G401 (cell line): ENCODE measurements at regions not wholly inside any gene's neighbourhood (a gene's known extent, or its start where the extent isn't known, plus 50 kb on each side); places are given as distances from the start of the nearest gene placed in this dataset.

Experiments
- DNase-seq: peaks from one replicate; pipeline ENCODE4 v3.0.0-alpha.2; 2015; ENCODE audit warnings: low spot score
- in situ Hi-C: cut with HindIII; loops from 2 replicates; pipeline ENCODE4 v1.10.0; 2016; ENCODE audit warnings: low sequenced_read_pairs, mixed read lengths

DNA sequence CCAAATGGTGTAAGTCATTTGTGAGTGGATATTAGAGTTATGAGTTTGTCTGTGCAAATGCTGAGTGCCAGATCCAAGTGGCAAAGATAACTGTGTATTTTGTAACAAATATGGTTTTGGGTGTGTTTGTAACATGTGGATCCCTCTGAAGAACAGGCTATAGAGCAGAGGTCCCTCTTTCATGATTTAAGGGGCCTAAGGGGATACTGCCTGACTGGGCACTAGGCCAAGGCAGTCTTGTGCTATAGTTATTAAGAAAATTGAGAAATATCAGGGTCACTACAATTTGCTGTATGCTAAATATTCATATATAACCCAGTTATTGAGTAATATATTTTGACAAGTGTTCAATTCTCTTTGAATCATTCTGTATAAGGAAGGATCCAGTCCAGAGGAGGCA lies 555.6 kb upstream of the RGMA start:
- no peak for DNase-seq
- in situ Hi-C loops, result no loop called here

- in situ Hi-C loops, result no loop called here
- DNase-seq, result no peak
Observed at GRCh38 chr15:93640411-93640962, 551.5 kb upstream of the RGMA start.

GRCh38 chr15:93631958-93632618 lies 543.1 kb upstream of the RGMA start:
- no peak for DNase-seq
- in situ Hi-C loops, result no loop called here

GRCh38 chr15:93619597-93619996 lies 530.6 kb upstream of the RGMA start:
- DNase-seq, result no peak
- in situ Hi-C loops, result no loop called here

DNA sequence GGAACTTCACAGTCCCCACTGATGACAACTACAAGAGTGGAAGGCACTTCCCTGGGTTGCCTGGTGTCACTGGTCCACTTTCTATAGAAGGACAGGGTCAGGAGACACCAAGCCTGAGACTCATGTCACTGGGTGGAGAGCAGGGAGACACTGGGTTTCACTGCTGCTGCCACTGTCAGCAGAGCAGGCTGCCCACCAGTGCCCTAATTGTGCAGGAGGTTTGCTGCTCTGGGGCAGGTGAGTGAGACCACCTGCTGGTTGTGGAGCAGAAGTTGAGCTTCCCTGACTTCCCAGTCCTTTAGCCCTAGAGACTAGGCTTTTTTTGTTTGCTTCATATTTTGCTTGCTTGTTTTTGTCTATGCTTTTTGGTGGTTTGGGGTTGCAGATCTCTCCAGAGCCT lies 528.4 kb upstream of the RGMA start:
- in situ Hi-C loops, result no loop called here
- DNase-seq, result no peak

DNA sequence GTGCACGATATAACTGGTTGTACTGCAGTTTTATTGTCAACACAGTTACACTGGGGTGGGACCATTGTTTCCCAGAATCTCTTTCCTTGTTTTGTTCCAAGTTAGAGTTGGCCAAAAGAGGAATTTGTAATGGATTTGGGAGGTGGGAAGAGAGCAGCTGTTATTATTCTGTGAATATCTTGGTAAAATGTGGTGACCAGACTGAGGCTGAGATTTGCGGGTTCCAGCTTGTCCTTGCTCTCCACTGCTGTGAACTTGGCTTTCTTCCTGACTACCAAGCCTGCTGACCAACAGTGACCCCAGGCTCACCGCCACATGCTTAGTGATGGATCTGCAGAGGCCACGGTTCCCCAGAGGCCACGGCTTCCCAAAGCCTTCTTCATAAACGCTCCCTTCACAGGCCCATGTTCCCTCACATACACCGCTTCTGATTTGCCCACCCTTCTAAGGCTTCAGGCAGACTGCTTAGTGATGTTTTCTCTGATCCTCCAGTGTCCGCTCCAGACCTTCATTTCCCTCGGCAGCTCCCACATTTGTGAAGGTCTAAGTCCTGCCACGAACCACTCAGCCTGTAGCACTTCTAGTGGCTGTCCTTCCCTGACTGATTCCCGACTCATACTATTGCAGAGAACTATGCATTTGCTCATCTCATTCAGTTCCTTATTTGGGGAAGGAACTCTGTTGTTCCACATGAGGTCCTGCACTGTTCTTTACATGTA lies 525.5 kb upstream of the RGMA start:
- DNase-seq, result no peak
- in situ Hi-C loops, result no loop called here

- in situ Hi-C loops, result no loop called here
- no peak for DNase-seq
Observed at GRCh38 chr15:93613386-93613785, 524.4 kb upstream of the RGMA start.

DNA sequence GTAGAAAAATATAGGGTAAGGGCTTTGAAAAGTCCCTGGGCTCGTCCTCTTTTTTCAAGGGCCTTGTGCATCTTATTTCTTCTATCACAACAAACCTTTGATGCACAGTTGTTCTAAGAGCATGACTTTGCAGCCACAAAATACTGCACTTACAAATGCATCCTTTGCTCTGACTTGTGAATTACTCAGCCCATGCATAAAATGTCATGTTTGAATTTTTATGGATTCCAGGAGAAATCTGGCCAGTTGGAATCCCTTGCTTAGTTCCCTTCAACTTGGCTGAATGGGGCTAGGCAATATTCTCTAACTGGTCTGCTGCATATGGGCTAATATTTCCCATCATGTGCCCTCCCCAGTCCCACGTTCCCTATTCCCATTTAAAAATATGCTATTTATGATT lies 523.9 kb upstream of the RGMA start:
- in situ Hi-C loops, result no loop called here
- no peak for DNase-seq

DNA sequence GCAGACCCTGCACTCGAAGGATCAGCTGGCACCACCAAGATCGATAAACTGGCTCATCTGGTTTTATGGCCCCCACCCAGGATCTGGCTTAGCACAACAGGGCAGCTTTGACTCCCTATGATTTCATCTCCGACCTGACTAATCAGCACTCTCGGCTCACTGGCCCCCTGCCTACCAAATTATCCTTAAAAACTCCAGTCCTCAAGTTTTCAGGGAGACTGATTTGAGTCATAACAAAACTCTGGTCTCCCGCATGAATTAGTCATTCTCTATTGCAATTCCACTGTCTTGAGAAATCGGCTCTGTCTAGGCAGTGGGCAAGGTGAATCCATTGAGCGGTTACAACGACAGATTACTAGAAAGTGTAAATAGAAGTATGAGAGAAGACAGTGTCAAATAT lies 521.9 kb upstream of the RGMA start:
- in situ Hi-C loops, result no loop called here

DNA sequence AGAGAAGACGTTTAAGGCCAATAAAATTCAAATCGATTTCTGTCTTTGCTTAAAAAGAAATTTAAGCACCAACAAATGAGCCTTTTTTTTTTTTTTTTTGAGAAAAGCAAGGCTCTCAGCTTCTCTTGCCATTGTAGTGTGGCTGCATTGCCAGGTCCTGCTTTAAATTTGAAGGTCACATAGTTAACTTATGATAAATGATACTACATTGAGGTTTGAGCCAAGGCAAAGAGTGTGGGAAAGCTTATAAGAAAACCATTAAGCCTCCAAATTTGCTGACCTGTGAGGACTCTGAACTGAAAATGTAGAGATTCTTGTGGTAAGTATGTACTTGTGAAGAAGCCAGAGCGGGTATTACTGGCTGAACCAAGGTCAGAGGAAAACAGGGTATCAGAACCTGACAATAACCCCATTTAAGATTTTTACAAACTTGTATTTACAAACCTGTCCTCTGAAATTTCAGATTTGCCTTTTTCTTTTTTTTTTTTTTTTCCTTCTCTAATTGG lies 519.7 kb upstream of the RGMA start:
- DNase-seq, result no peak
- in situ Hi-C loops, result no loop called here

More for the DNA sequence above, 521.9 kb upstream of the RGMA start:
- DNase-seq, result no peak

DNA sequence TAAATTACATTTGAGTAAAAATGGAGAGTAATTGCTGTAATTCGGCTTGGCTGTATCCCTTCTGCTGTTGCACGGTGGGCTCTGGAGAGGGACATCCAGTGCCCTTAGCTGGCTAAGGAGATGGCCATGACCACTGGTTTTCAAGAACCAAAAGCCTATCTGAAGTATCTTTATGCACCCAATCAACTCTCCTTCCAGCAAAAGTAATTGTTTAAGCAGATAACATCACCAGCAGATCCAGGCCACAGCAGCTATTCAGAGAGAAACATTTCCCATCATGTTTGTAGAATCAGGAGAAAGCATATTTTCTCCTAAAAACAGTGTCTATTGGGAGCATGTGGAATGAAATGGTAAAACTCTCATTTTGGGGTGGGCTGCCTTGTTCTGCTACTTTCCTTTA lies 514.5 kb upstream of the RGMA start:
- no peak for DNase-seq

GRCh38 chr15:93587059-93587521 lies 498.1 kb upstream of the RGMA start:
- no peak for DNase-seq
- in situ Hi-C loops, result no loop called here

More for the DNA sequence above, 514.5 kb upstream of the RGMA start:
- in situ Hi-C loops, result no loop called here

DNA sequence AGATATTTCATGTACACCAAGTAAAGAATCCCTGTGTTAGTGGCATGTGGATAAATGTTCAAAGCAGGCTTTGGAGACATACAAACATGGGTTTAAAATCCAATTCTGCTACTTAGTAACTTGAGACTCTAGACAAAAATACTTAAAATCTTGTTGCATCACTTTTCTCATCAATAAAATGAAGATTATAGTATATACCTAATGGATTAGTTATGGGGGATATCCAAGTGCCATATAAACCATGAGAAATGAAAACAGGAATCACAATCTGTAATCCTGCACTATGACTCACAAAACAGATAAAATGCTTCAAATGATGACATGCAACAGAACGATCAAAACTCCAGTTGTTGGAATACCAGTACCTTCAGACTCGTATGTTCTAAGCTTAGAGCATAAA lies 496.0 kb upstream of the RGMA start:
- no peak for DNase-seq
- in situ Hi-C loops, result no loop called here

DNA sequence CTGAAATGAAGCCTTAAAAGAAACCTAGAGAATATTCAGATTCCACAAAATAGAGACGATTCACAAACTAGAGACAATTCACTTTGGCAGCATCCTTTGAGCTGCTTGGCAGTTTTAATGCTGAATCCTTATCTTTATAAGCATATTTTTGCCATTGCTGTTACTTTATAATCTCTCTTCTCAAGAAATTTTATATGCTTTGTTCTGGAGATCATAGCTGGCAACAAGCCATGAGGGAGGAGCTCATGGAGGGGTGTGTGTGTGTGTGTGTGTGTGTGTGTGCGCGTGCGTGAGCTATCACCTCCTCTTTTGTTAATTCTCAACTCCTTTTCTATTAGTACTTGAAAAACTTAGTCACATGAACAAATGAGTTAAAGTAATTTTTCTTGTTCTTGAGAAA lies 495.0 kb upstream of the RGMA start:
- no peak for DNase-seq

GRCh38 chr15:93583552-93583951 lies 494.5 kb upstream of the RGMA start:
- no peak for DNase-seq
- in situ Hi-C loops, result no loop called here

More for the DNA sequence above, 495.0 kb upstream of the RGMA start:
- in situ Hi-C loops, result no loop called here

DNA sequence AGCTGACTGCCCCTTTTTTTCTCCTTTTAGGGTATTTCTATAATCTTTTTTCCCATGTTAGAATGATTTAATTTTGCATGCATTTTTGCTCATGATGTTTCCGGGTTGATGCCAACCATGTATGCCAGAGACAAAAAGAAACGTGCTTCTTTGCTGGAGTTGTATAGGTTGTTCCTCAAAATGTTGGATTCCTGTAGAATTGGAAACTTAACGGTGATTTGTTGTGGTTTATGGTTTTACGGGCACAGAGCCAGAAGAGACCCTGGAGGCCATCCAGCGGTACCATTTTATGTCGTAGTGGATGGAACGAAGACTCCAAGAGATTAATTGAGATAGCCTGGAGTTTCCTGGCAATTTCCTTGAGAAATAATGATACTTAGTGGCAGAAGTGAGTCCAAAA lies 481.5 kb upstream of the RGMA start:
- DNase-seq, result no peak
- in situ Hi-C loops, result no loop called here

- DNase-seq, result no peak
- in situ Hi-C loops, result no loop called here
Observed at GRCh38 chr15:93566762-93567161, 477.8 kb upstream of the RGMA start.

GRCh38 chr15:93565201-93565600 lies 476.2 kb upstream of the RGMA start:
- in situ Hi-C loops, result no loop called here
- no peak for DNase-seq

- DNase-seq, result no peak
- in situ Hi-C loops, result no loop called here
Observed at GRCh38 chr15:93563218-93563617, 474.2 kb upstream of the RGMA start.

DNA sequence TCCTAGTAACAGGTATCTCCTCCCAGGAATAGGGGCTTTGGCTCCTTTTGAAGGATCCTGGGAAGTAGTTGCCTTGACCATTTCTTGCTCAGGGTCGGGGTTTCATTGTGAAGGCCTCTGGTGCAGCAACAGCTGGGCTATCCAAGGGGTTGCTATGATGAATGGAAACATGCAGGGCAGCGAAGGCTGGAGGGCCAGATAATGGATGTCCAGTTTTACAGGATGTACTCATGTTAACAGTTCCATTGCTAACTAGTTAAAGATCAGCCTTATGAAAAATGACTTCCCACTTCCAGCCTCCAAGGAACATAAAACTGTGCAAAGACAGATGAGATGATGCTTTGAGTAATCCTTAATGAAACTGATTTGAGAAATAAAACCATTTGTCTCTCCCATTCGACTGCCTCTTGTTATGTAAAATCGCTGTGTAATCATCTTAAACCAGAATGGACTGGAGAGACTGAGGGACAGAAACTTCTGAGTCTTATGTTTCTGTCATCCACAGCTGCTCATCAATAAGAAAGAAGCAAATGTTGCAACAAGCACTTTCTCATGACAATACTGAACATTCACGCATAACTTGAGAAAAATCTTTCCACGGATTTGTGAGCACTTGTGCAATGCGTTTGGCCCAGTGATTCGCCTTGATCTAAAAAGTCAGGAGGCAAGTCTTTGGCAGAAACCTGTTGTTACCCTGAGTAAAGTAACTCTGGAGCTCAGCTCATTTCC lies 473.5 kb upstream of the RGMA start:
- DNase-seq, result no peak
- in situ Hi-C loops, result no loop called here
